NCI-H2171 (cell line): ENCODE measurements at regions not wholly inside any gene's neighbourhood (a gene's known extent, or its start where the extent isn't known, plus 50 kb on each side); places are given as distances from the start of the nearest gene placed in this dataset.
"Not testable (repeated sequence)": the region's sequence is repeated elsewhere in the genome, so short reads cannot be mapped to it uniquely, and the experiment has no call there.

Experiments
- DNase-seq: peaks from one replicate; lab custom pipeline; 2025; lab: John Stamatoyannopoulos, UW

DNA sequence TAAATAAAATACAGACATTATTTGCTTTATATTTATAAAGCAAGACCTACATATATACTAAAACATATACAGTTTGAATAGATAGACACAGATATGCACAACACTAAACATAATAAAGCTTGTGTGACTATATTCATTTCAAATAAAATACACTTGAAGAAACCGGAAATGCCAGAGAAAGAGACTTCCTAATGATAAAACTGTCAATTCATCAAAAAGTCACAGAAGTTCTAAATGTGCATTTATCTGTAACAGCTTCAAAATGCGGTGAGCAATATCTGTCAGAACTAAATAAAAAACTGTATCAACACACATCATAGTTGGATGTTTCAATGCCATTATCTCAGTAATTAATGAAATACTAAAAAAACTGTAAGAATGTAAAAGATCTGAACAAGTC is 60.6 kb upstream of the CTSV start:
- DNase-seq = not testable (repeated sequence)

DNA sequence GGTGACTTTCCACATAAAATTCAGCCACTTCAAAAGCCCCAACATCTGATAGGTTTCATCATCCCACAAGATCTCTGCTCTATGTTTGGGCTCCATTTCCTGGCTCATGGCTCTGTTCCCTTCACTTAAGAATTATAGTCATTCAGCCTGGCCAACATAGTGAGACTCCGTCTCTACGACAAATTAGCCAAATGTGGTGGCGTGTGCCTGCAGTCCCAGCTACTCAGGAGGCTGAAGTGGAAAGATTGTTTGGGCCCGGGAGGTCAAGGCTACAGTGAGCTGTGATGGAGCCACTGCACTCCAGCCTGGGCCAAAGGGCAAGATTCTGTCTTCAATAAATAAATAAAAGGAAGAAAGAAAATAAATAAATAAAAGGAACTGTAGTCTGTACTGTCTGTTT is 57.9 kb upstream of the CTSV start:
- DNase-seq = no peak

DNA sequence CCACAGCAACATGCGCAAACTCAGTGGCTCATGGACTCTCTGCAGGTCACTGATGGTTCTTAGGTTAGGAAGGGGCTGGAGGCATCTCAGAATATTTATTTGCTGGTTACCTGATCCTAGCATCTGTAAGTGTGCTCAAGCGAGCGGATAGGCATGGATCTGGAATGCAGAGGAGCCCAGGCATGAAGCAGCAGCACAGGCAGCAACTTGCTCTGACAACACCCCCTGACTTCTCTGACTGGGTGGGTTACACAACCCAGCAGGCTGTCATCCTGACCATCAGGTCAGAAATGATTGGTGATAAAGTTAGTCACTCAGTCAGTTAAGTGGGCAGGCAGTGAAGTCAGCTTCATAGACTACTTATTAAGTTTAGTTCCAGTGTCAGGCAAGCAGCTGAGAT is 50.4 kb upstream of the CTSV start:
- DNase-seq = not testable (repeated sequence)
